H9 (cell line): ENCODE measurements at regions not wholly inside any gene's neighbourhood (a gene's known extent, or its start where the extent isn't known, plus 50 kb on each side); places are given as distances from the start of the nearest gene placed in this dataset.
"Not testable (repeated sequence)": the region's sequence is repeated elsewhere in the genome, so short reads cannot be mapped to it uniquely, and the experiment has no call there.

Experiments
- DNase-seq: peaks from one replicate; pipeline ENCODE4 v3.0.0-alpha.2; 2017
- H2AFZ ChIP-seq: one replicate; pipeline ENCODE4 v1.6.1; 2013; ENCODE audit warnings: mild to moderate bottlenecking, low read length, control low read depth, moderate library complexity
- H2AK5ac ChIP-seq: 2 replicates; pipeline ENCODE4 v1.6.1; 2013; ENCODE audit warnings: low read length, control low read depth, mixed read lengths; ENCODE audit not compliant: insufficient read length
- H2BK120ac ChIP-seq: one replicate; pipeline ENCODE4 v1.6.1; 2013; ENCODE audit warnings: low read depth, mild to moderate bottlenecking, low read length, control low read depth, inconsistent platforms; ENCODE audit not compliant: poor library complexity, severe bottlenecking
- H2BK12ac ChIP-seq: 2 replicates; pipeline ENCODE4 v1.6.1; 2013; ENCODE audit warnings: low read length, control low read depth, mixed read lengths, low read depth; ENCODE audit not compliant: insufficient read length
- H2BK15ac ChIP-seq: 2 replicates; pipeline ENCODE4 v1.6.1; 2013; ENCODE audit warnings: low read depth, low read length, control low read depth
- H2BK20ac ChIP-seq: one replicate; pipeline ENCODE4 v1.6.1; 2013; ENCODE audit warnings: low read depth, mild to moderate bottlenecking, low read length, control low read depth, inconsistent platforms; ENCODE audit not compliant: poor library complexity, severe bottlenecking
- H2BK5ac ChIP-seq: 2 replicates; pipeline ENCODE4 v1.6.1; 2013; ENCODE audit warnings: low read length, control low read depth, mixed read lengths; ENCODE audit not compliant: insufficient read length
- H3K14ac ChIP-seq: 2 replicates; pipeline ENCODE4 v1.6.1; 2013; ENCODE audit warnings: low read length, control low read depth; ENCODE audit not compliant: insufficient read depth
- H3K18ac ChIP-seq: 2 replicates; pipeline ENCODE4 v1.6.1; 2013; ENCODE audit warnings: low read depth, mild to moderate bottlenecking, mixed read lengths, low read length, control low read depth; ENCODE audit not compliant: insufficient read length
- H3K23ac ChIP-seq: 2 replicates; pipeline ENCODE4 v1.6.1; 2013; ENCODE audit warnings: low read length, control low read depth, mixed read lengths, low read depth; ENCODE audit not compliant: insufficient read length
- H3K23me2 ChIP-seq: 2 replicates; pipeline ENCODE4 v1.6.1; 2013; ENCODE audit warnings: low read depth, mild to moderate bottlenecking, mixed read lengths, low read length, control low read depth; ENCODE audit not compliant: insufficient read length, poor library complexity, severe bottlenecking
- H3K27ac ChIP-seq: 2 replicates; pipeline ENCODE4 v1.5.1; 2013; ENCODE audit warnings: low read length, control low read depth, mixed read lengths, low read depth; ENCODE audit not compliant: insufficient read length
- H3K27me3 ChIP-seq: 2 replicates; pipeline ENCODE4 v1.6.1; 2013; ENCODE audit warnings: low read length, control low read depth, inconsistent platforms; ENCODE audit not compliant: insufficient read depth
- H3K4ac ChIP-seq: 2 replicates; pipeline ENCODE4 v1.6.1; 2013; ENCODE audit warnings: low read depth, mild to moderate bottlenecking, control low read depth, inconsistent platforms, low read length, moderate library complexity
- H3K4me1 ChIP-seq: 2 replicates; pipeline ENCODE4 v1.6.1; 2013; ENCODE audit warnings: low read length, control low read depth, inconsistent platforms; ENCODE audit not compliant: insufficient read depth
- H3K4me2 ChIP-seq: 2 replicates; pipeline ENCODE4 v1.6.1; 2013; ENCODE audit warnings: low read length, control low read depth, mixed read lengths; ENCODE audit not compliant: insufficient read length, insufficient read depth
- H3K56ac ChIP-seq: 2 replicates; pipeline ENCODE4 v1.6.1; 2013; ENCODE audit warnings: low read depth, mild to moderate bottlenecking, mixed read lengths, low read length, control low read depth; ENCODE audit not compliant: insufficient read length
- H3K79me1 ChIP-seq: 2 replicates; pipeline ENCODE4 v1.6.1; 2013; ENCODE audit warnings: low read depth, mild to moderate bottlenecking, moderate library complexity, low read length, control low read depth, inconsistent platforms; ENCODE audit not compliant: insufficient read depth, poor library complexity, severe bottlenecking
- H3K79me2 ChIP-seq: 2 replicates; pipeline ENCODE4 v1.6.1; 2013; ENCODE audit warnings: low read length, control low read depth, inconsistent platforms; ENCODE audit not compliant: insufficient read depth
- H3K9ac ChIP-seq: 2 replicates; pipeline ENCODE4 v1.6.1; 2013; ENCODE audit warnings: low read length, control low read depth, mixed read lengths; ENCODE audit not compliant: insufficient read length; ENCODE audit errors: extremely low read depth
- H3K9me3 ChIP-seq: one replicate; pipeline ENCODE4 v1.6.1; 2013; ENCODE audit warnings: low read depth, low read length, inconsistent platforms; ENCODE audit not compliant: control insufficient read depth
- H3T11ph ChIP-seq: one replicate; pipeline ENCODE4 v1.6.1; 2013; ENCODE audit warnings: mild to moderate bottlenecking, low read length, control low read depth, inconsistent platforms
- H4K20me1 ChIP-seq: one replicate; pipeline ENCODE4 v1.6.1; 2013; ENCODE audit not compliant: control insufficient read depth, insufficient read length, insufficient read depth
- H4K5ac ChIP-seq: 2 replicates; pipeline ENCODE4 v1.6.1; 2013; ENCODE audit warnings: low read depth, mild to moderate bottlenecking, mixed read lengths, low read length, control low read depth; ENCODE audit not compliant: insufficient read length
- H4K8ac ChIP-seq: replicated peaks from 2 replicates; pipeline ENCODE4 v1.6.1; 2013; ENCODE audit warnings: low read length, control low read depth, mixed read lengths, low read depth; ENCODE audit not compliant: insufficient read length
- H4K91ac ChIP-seq: 2 replicates; pipeline ENCODE4 v1.6.1; 2013; ENCODE audit warnings: low read depth, mild to moderate bottlenecking, moderate library complexity, mixed read lengths, low read length, control low read depth; ENCODE audit not compliant: insufficient read length
- H3K27ac Mint-ChIP-seq, 3 experiments: 2 replicates in 2 of 3; 3 replicates in 1 of 3; pipeline ENCODE4 v1.8.0; 2020 to 2021; ENCODE audit warnings: mixed read lengths in 3 of 3, mild to moderate bottlenecking in 1 of 3, moderate library complexity in 1 of 3
- H3K27me3 Mint-ChIP-seq: 2 replicates; pipeline ENCODE4 v1.8.0; 2021; ENCODE audit warnings: low read depth, mild to moderate bottlenecking, moderate library complexity, mixed read lengths
- H3K36me3 Mint-ChIP-seq, 3 experiments: 2 replicates in 2 of 3; 3 replicates in 1 of 3; pipeline ENCODE4 v1.8.0; 2020 to 2021; ENCODE audit warnings: low read depth in 3 of 3, mixed read lengths in 3 of 3; ENCODE audit not compliant: insufficient read depth in 1 of 3
- H3K4me1 Mint-ChIP-seq, 2 experiments: 2 replicates each; pipeline ENCODE4 v1.8.0; 2020; ENCODE audit warnings: mixed read lengths in 2 of 2
- H3K4me3 Mint-ChIP-seq, 2 experiments: 2 replicates in 1 of 2; 3 replicates in 1 of 2; pipeline ENCODE4 v1.8.0; 2020 to 2021; ENCODE audit warnings: mild to moderate bottlenecking in 2 of 2, mixed read lengths in 2 of 2, moderate library complexity in 1 of 2
- H3K9me3 Mint-ChIP-seq, 2 experiments: 2 replicates in 1 of 2; 3 replicates in 1 of 2; pipeline ENCODE4 v1.8.0; 2020; ENCODE audit warnings: mild to moderate bottlenecking in 2 of 2, mixed read lengths in 2 of 2, moderate library complexity in 1 of 2
- WGBS: extraction: QIAGEN DNeasy Blood & Tissue Kit; methylation state at CpG from one replicate; pipeline ENCODE4 v1.1.7; 2013; ENCODE audit warnings: missing lambda C conversion rate, low lambda C conversion rate, mixed read lengths; ENCODE audit not compliant: insufficient read length; ENCODE audit errors: extremely low coverage; 5-methylcytosine and 5-hydroxymethylcytosine counted together
- TF ChIP-seq, protein P1 (sequence below): fragments of 200-600 bp; sonication (generic); conservative IDR thresholded peaks from 3 replicates; pipeline ENCODE4 v1.8.0; 2021; ENCODE audit warnings: antibody characterized with exemption, mild to moderate bottlenecking

DNA sequence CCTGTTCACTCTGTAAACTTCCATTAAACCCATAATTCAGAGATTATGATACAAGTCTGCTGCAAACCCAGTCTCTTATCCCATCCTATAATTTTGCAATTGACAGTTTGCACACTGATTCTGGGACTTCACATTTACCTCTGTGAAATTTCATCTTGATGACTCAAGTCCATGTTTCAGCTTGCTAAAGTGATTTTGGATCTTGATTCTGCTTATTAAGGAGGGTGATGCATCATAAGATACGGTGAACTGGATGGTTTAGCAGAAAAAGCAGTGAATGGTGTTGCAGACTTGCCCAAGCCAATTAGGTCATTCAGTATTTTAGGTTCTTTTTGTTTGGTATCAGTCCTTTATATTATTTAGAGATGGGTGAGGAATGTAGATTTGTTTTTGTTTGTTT is 125.5 kb upstream of the PODXL start:
- no CpG with 5 or more reads among the region's 1 CpG for WGBS
- H2BK5ac ChIP-seq = no peak overlapping the region
- peaks cover 2 to 9% (median 3%) of the 10 kb centered on the region in 3 experiments; a peak in 4 of 7 replicates for H3K36me3 Mint-ChIP-seq
- no peak overlapping the region for H3T11ph ChIP-seq
- DNase-seq = no peak
- H4K5ac ChIP-seq = no peak overlapping the region
- H3K56ac ChIP-seq = no peak overlapping the region
- no peaks in the 10 kb centered on the region for H3K4me1 ChIP-seq
- H2BK120ac ChIP-seq = no peak overlapping the region
- no peaks in the 10 kb centered on the region for H3K9me3 ChIP-seq
- no peak overlapping the region for H3K27ac Mint-ChIP-seq
- H3K14ac ChIP-seq = no peak overlapping the region
- H2BK12ac ChIP-seq = no peak overlapping the region
- no peaks in the 10 kb centered on the region for H3K79me1 ChIP-seq
- H3K4me3 Mint-ChIP-seq = no peak overlapping the region
- H3K27me3 ChIP-seq = no peaks in the 10 kb centered on the region
- no peak overlapping the region for H3K27ac ChIP-seq
- no peak overlapping the region for H3K9ac ChIP-seq
- peaks cover 2 to 8% of the 10 kb centered on the region in 2 experiments; a peak in 4 of 5 replicates for H3K9me3 Mint-ChIP-seq
- H3K4me1 Mint-ChIP-seq = no peaks in the 10 kb centered on the region; a peak in 1 of 4 replicates
- no peak overlapping the region for H2BK15ac ChIP-seq
- H3K18ac ChIP-seq = no peak overlapping the region
- peaks cover 2% of the 10 kb centered on the region for H4K20me1 ChIP-seq
- H2AK5ac ChIP-seq = no peak overlapping the region
- H3K4ac ChIP-seq = no peak overlapping the region
- H2BK20ac ChIP-seq = no peak overlapping the region
- H3K79me2 ChIP-seq = no peaks in the 10 kb centered on the region
- H3K4me2 ChIP-seq = no peak overlapping the region
- H3K23ac ChIP-seq = no peak overlapping the region
- H4K8ac ChIP-seq = no peak overlapping the region
- TF ChIP-seq, protein P1, sequence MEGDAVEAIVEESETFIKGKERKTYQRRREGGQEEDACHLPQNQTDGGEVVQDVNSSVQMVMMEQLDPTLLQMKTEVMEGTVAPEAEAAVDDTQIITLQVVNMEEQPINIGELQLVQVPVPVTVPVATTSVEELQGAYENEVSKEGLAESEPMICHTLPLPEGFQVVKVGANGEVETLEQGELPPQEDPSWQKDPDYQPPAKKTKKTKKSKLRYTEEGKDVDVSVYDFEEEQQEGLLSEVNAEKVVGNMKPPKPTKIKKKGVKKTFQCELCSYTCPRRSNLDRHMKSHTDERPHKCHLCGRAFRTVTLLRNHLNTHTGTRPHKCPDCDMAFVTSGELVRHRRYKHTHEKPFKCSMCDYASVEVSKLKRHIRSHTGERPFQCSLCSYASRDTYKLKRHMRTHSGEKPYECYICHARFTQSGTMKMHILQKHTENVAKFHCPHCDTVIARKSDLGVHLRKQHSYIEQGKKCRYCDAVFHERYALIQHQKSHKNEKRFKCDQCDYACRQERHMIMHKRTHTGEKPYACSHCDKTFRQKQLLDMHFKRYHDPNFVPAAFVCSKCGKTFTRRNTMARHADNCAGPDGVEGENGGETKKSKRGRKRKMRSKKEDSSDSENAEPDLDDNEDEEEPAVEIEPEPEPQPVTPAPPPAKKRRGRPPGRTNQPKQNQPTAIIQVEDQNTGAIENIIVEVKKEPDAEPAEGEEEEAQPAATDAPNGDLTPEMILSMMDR = no peak
- H3K27me3 Mint-ChIP-seq = peaks cover 7% of the 10 kb centered on the region; the same call in 1 of the 2 replicates
- H4K91ac ChIP-seq = no peak overlapping the region
- H2AFZ ChIP-seq = no peak overlapping the region
- no peaks in the 10 kb centered on the region for H3K23me2 ChIP-seq

DNA sequence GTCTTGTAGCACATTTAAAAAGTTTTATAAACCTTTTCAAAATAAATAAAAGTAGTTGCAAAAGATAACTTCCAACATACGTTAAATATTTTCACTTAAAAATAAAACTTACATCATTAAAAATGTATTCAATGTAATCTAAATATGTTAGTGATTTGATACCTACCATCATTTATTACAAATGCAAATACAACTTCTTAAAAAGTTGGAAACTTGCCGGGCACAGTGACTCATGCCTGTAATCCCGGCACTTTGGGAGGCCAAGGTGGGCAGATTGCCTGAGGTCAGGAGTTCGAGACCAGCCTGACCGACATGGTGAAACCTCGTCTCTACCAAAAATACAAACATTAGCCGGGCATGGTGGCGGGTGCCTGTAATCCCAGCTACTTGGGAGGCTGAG is 122.6 kb upstream of the PODXL start:
- H2AK5ac ChIP-seq, H3K9ac ChIP-seq, H3K27me3 ChIP-seq, H3K18ac ChIP-seq, H3K27ac Mint-ChIP-seq, H3K79me2 ChIP-seq, H3K9me3 Mint-ChIP-seq, H2BK15ac ChIP-seq, H3K23ac ChIP-seq, H3K27ac ChIP-seq, H4K8ac ChIP-seq, H3K4me1 ChIP-seq, H3K4ac ChIP-seq, H3K56ac ChIP-seq, H4K20me1 ChIP-seq, H4K5ac ChIP-seq, H2BK20ac ChIP-seq, H2BK12ac ChIP-seq, H3K36me3 Mint-ChIP-seq, H3K79me1 ChIP-seq, H2BK5ac ChIP-seq, H3K4me2 ChIP-seq, H2AFZ ChIP-seq, H3K14ac ChIP-seq, H2BK120ac ChIP-seq, H3K27me3 Mint-ChIP-seq, H3T11ph ChIP-seq, H3K23me2 ChIP-seq, H3K4me3 Mint-ChIP-seq, DNase-seq, H3K9me3 ChIP-seq, H3K4me1 Mint-ChIP-seq, H4K91ac ChIP-seq: not testable (repeated sequence)
- WGBS = 100% methylated on average over 1 of the region's 8 CpGs
